ENCODE measurements at regions not wholly inside any gene's neighbourhood (a gene's known extent, or its start where the extent isn't known, plus 50 kb on each side); places are given as distances from the start of the nearest gene placed in this dataset.

- TF ChIP-seq POLR2A (IDR thresholded peaks at IDR 0.05) = no peak
- TF ChIP-seq CTCF (IDR thresholded peaks at IDR 0.05) = no peak
Measured at GRCh38 chr4:72984351-72984750, 85.2 kb downstream of the COX18 start.

All from Peyer's patch (tissue), 4 donors.